ENCODE measurements at regions not wholly inside any gene's neighbourhood (a gene's known extent, or its start where the extent isn't known, plus 50 kb on each side); places are given as distances from the start of the nearest gene placed in this dataset.

GRCh38 chrX:124690495-124690894, 344.1 kb downstream of the SH2D1A start:
- Mint-ChIP-seq H3K27me3 (ENCODE audit: low read depth in 3 of 3) (peaks cover 0 to 1% (median 1%) of the 10 kb centered on the region in 3 donors), H3K9me3 (peaks cover 0 to 6% (median 2%) of the 10 kb centered on the region in 7 donors), H3K4me1 (no peaks in the 10 kb centered on the region), H3K36me3 (no peaks in the 10 kb centered on the region), H3K27ac (peak overlapping the region in 1 of 7 donors; percentile 8), H3K4me3 (no peak overlapping the region)
- H4K20me1 ChIP-seq (ENCODE audit: insufficient read depth, low read length) = no peaks in the 10 kb centered on the region
- no CpG with 5 or more reads among the region's 3 CpGs for WGBS (ENCODE audit: insufficient coverage)
- H3K4me2 ChIP-seq (replicated peaks; ENCODE audit: extremely low read depth, low read length, poor library complexity, severe bottlenecking) = no peak overlapping the region
- H3K4me1 ChIP-seq (ENCODE audit: control insufficient read depth in 1 of 2, insufficient read depth in 2 of 2, low read length in 2 of 2) = no peaks in the 10 kb centered on the region
- H3K27ac ChIP-seq (ENCODE audit: low read depth in 1 of 2, low read length in 2 of 2) = no peak overlapping the region
- no peaks in the 10 kb centered on the region for H3K27me3 ChIP-seq (ENCODE audit: control insufficient read depth in 2 of 2, insufficient read depth in 2 of 2, low read length in 2 of 2)
- H3K4me3 ChIP-seq (replicated peaks in 1 of 3; ENCODE audit: low read depth in 2 of 3, low read length in 3 of 3) = no peak overlapping the region
- H2AFZ ChIP-seq (ENCODE audit: insufficient read depth, low read depth, low read length, poor library complexity, severe bottlenecking) = no peak overlapping the region
- TF ChIP-seq CTCF (IDR thresholded peaks at IDR 0.05) = no peak
- H3K36me3 ChIP-seq (replicated peaks in 1 of 2; ENCODE audit: control insufficient read depth in 1 of 2, insufficient read depth in 2 of 2, low read length in 2 of 2) = no peaks in the 10 kb centered on the region
- H3K9me3 ChIP-seq (replicated peaks in 1 of 2; ENCODE audit: control insufficient read depth in 1 of 2, insufficient read depth in 1 of 2, low read length in 2 of 2) = no peaks in the 10 kb centered on the region
- H3K9ac ChIP-seq (ENCODE audit: insufficient read depth, low read length, poor library complexity, severe bottlenecking) = no peak overlapping the region
- intact Hi-C loops (cut with micrococcal nuclease) = no loop called here
- DNase-seq = no peak
- H3K79me2 ChIP-seq (ENCODE audit: insufficient read depth, low read length) = no peaks in the 10 kb centered on the region

GRCh38 chrX:124699876-124700275, 353.5 kb downstream of the SH2D1A start:
- Histone ChIP-seq H3K4me2 (replicated peaks; ENCODE audit: extremely low read depth, low read length, poor library complexity, severe bottlenecking) (no peak overlapping the region), H3K27ac (ENCODE audit: low read depth in 1 of 2, low read length in 2 of 2) (no peak overlapping the region), H3K4me1 (ENCODE audit: control insufficient read depth in 1 of 2, insufficient read depth in 2 of 2, low read length in 2 of 2) (no peaks in the 10 kb centered on the region), H3K9me3 (replicated peaks in 1 of 2; ENCODE audit: control insufficient read depth in 1 of 2, insufficient read depth in 1 of 2, low read length in 2 of 2) (no peaks in the 10 kb centered on the region), H3K79me2 (ENCODE audit: insufficient read depth, low read length) (no peaks in the 10 kb centered on the region), H3K27me3 (ENCODE audit: control insufficient read depth in 2 of 2, insufficient read depth in 2 of 2, low read length in 2 of 2) (no peaks in the 10 kb centered on the region), H4K20me1 (ENCODE audit: insufficient read depth, low read length) (no peaks in the 10 kb centered on the region), H3K36me3 (replicated peaks in 1 of 2; ENCODE audit: control insufficient read depth in 1 of 2, insufficient read depth in 2 of 2, low read length in 2 of 2) (no peaks in the 10 kb centered on the region), H2AFZ (ENCODE audit: insufficient read depth, low read depth, low read length, poor library complexity, severe bottlenecking) (no peak overlapping the region), H3K9ac (ENCODE audit: insufficient read depth, low read length, poor library complexity, severe bottlenecking) (no peak overlapping the region), H3K4me3 (replicated peaks in 1 of 3; ENCODE audit: low read depth in 2 of 3, low read length in 3 of 3) (no peak overlapping the region)
- Mint-ChIP-seq H3K36me3 (no peaks in the 10 kb centered on the region), H3K27ac (no peak overlapping the region), H3K9me3 (peaks cover 0 to 4% (median 0%) of the 10 kb centered on the region in 7 donors), H3K4me1 (no peaks in the 10 kb centered on the region), H3K4me3 (no peak overlapping the region), H3K27me3 (ENCODE audit: low read depth in 3 of 3) (no peaks in the 10 kb centered on the region)
- no peak for TF ChIP-seq CTCF (IDR thresholded peaks at IDR 0.05)
- WGBS (ENCODE audit: insufficient coverage) = no CpG with 5 or more reads among the region's 2 CpGs
- intact Hi-C loops (cut with micrococcal nuclease) = no loop called here
- no peak for DNase-seq

Data from CD14-positive monocyte (primary cell).